Fibroblast of the aortic adventitia (primary cell): ENCODE measurements at regions not wholly inside any gene's neighbourhood (a gene's known extent, or its start where the extent isn't known, plus 50 kb on each side); places are given as distances from the start of the nearest gene placed in this dataset.
"Not testable (repeated sequence)": the region's sequence is repeated elsewhere in the genome, so short reads cannot be mapped to it uniquely, and the experiment has no call there.

ENCODE experiments used
- DNase-seq: peaks from one replicate; pipeline ENCODE4 v3.0.0-alpha.2; 2010; ENCODE audit warnings: low read depth
- H3K4me3 ChIP-seq: 2 replicates; pipeline ENCODE4 v1.5.1; 2011; ENCODE audit warnings: low read depth, mild to moderate bottlenecking, control low read depth, low read length, moderate library complexity
- CTCF ChIP-seq: IDR thresholded peaks from 2 replicates; pipeline ENCODE4 v1.5.1; 2011; ENCODE audit warnings: mild to moderate bottlenecking, low read length, control low read depth, inconsistent platforms; ENCODE audit not compliant: insufficient read depth

DNA sequence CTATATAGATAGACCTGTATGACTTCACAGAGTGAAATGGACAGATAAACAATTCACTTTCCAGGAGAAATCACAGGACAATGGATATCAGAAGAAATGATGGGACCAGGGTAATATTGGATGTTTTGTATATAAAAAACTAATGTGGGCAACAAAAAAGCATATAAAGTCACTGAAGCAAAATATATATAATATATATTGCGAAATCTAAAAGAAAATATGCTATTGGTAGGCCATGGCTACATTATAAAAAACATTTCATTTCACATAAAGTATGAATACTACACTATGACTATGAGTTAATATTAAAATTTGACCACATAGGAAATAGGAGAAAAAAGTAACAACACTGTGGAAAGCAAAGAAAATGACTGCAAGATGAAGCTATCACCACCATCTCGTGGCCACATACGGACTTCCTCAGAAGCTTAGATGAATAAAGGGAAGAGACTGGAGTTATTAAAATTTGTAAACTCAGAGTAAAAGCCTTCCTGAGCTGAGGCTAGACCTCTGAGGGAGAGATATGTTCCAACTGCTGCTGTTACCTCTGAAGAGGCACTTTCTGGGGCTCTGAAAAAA lies 115.8 kb downstream of the SYT15B start:
- H3K4me3 ChIP-seq, DNase-seq: not testable (repeated sequence)

DNA sequence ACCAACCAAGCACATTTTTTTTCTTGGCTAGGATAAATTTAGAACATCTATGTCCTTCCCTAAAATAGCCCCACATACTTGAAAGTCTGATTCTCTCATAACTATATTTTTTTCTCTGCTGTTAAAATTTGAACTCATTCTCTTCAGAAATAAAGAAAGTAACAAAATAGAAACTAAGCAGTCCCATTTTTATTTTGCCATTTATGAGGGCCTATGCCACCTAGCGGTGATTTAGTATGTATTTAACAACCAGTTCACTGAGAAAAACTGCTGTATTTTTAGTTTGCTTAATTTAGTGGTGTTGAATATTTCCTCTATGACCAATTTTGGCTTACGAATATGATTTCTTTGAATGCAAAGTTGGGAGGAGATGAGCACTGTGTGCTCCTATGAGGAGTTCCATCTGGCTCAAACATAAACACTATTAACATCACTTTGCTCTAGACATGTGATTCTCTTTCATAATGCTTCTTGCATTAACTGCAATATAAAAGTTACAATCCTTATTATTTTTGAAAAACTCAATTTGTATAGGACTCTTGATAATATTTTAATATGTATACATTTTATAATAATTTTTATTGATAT lies 116.6 kb downstream of the SYT15B start:
- DNase-seq, H3K4me3 ChIP-seq: not testable (repeated sequence)
- peak; percentile 36 for TF ChIP-seq CTCF

- DNase-seq, H3K4me3 ChIP-seq: not testable (repeated sequence)
Observed at GRCh38 chr10:47626975-47627374, 103.5 kb upstream of the AGAP9 start.

DNA sequence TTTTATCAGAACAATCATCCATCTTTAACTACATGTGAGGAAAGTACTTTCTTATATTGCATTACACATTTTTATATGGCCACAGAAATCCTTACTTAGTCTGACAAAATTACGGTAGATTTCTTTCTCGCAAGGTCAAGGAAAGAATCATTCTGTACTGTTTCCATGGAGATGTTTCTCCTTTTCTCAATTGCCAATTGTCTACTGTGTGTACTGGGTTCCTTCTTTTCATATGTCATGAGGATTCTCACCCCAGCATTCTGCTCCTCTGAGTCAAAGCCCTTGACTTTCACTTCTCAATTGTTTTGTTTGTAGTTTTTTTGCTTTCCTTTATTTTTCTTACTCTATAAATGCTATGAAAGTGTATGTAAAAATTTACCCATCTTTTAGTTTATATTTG lies 99.3 kb upstream of the AGAP9 start:
- DNase-seq, result not testable (repeated sequence)

GRCh38 chr10:47619300-47620012 lies 96.0 kb upstream of the AGAP9 start:
- DNase-seq, result peak; percentile 46
- not testable (repeated sequence) for H3K4me3 ChIP-seq
- peak; percentile 29 for TF ChIP-seq CTCF

More for the DNA sequence above, 99.3 kb upstream of the AGAP9 start:
- not testable (repeated sequence) for H3K4me3 ChIP-seq

DNA sequence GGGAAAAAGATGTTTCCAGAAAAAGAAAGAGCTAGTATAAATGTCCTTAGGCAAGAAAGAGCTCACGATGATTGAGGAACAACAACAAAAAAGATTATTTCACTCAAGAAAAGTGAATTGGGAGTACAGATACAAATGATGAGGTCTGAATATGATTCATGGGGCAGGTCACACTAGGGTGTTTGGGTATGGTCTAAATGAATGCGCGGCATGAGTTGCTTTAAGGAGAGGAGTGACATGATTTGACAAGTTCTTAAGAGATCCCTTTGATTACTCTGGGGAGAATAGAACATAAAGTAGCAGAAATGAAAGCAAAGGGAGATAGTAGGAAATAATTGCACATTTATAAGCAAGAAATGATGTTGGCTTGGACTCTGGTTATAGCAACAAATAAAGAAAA lies 85.9 kb upstream of the AGAP9 start:
- not testable (repeated sequence) for DNase-seq, H3K4me3 ChIP-seq

DNA sequence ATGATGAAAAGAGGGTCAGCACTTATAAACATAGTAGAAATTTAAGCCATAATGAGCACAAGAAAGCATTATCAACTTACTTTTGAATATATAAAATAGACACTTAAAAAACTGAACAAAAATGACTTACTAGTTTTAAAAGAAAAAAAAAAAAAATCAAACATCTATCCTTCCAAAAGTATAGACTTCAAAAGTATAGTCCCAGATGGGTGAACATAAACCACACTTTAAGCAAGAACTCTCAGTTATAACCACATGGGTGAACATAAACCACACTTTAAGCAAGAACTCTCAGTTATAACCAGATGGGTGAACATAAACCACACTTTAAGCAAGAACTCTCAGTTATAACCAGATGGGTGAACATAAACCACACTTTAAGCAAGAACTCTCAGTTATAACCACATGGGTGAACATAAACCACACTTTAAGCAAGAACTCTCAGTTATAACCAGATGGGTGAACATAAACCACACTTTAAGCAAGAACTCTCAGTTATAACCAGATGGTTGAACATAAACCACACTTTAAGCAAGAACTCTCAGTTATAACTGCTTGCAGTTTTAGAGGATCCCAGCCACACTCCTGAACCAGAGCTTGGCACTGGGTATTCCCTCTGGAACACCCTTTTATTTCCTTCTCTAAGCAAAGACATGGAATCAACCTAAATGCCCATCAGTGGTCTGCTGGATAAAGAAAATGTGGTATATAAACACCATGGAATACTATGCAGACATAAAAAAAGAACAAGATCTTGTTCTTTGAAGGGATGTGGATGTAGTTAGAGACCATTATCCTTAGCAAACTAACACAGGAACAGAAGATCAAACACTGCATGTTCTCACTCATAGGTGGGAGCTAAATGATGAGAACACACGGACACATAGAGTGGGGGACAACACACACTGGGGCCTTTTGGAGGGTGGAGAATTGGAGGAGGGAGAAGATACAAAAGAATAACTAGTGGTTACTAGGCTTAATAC lies 82.6 kb upstream of the AGAP9 start:
- H3K4me3 ChIP-seq, DNase-seq: not testable (repeated sequence)

- not testable (repeated sequence) for DNase-seq, H3K4me3 ChIP-seq
Observed at GRCh38 chr10:47600604-47601003, 77.2 kb upstream of the AGAP9 start.

- H3K4me3 ChIP-seq, DNase-seq: not testable (repeated sequence)
Observed at GRCh38 chr10:47600127-47600526, 76.7 kb upstream of the AGAP9 start.

DNA sequence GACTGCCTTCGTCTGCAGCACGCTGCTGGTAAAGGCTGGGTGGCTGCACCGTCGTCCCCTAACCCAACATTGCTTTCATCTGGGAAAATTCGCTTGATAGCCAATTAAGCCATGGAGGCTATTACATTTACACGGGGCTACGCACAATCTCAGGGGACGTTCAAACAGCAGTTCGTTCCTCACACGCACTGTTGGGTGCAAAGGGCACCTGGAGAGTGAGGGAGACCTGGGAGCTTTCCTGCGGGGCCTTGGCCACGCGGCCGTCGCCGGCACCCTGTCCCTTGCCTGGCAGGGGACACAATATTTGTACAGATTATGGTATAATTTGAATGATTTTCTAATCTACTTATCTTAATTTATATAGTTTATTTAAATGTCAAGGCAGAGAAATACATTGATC lies 76.2 kb upstream of the AGAP9 start:
- H3K4me3 ChIP-seq, DNase-seq: not testable (repeated sequence)

- not testable (repeated sequence) for H3K4me3 ChIP-seq, DNase-seq
Observed at GRCh38 chr10:47593805-47594204, 70.4 kb upstream of the AGAP9 start.

GRCh38 chr10:47593129-47593528 lies 69.7 kb upstream of the AGAP9 start:
- not testable (repeated sequence) for H3K4me3 ChIP-seq, DNase-seq

DNA sequence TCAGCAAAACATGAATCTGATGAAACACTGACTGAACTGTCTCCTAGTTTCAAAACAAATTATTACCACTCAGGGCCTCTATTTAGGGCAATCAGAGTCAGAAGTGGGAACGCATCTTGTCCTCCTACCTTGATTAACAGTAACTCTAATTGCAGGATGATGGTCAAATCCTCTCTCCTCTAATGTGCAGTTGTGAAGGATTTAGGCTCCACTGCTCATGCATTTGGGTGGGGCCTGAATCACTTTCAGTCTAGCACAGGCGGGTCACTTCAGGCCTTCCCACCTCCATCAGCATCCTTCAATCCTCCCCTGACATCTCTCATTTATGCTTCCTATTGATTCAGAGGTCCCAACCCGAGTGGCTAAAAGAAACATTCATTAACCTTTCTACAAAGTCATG lies 67.5 kb upstream of the AGAP9 start:
- H3K4me3 ChIP-seq, DNase-seq: not testable (repeated sequence)

- not testable (repeated sequence) for H3K4me3 ChIP-seq, DNase-seq
Observed at GRCh38 chr10:47590534-47590933, 67.1 kb upstream of the AGAP9 start.

- H3K4me3 ChIP-seq, DNase-seq: not testable (repeated sequence)
Observed at GRCh38 chr10:47582051-47582450, 58.6 kb upstream of the AGAP9 start.

DNA sequence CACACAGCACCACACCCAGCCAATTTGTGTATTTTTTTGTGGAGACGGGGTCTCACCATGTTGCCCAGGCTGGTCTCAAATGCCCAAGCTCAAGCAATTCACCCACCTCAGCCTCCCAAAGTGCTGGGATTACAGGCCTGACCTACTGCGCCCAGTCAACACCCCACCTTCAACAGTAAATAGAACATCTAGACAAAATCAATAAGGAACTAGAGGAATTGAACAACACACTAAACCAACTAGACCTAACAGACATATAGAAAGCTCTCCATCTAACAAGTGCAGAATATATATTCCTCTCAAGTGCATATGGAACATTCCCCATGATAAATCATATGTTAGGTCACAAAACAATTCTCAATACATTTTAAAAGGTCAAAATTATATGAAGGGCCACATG lies 56.6 kb upstream of the AGAP9 start:
- not testable (repeated sequence) for DNase-seq, H3K4me3 ChIP-seq
